Transverse colon (tissue), 4 donors: ENCODE measurements at regions not wholly inside any gene's neighbourhood (a gene's known extent, or its start where the extent isn't known, plus 50 kb on each side); places are given as distances from the start of the nearest gene placed in this dataset.

Experiments used
- DNase-seq: peaks from one replicate; pipeline ENCODE4 v3.0.0-alpha.2; 2019
- H3K27ac ChIP-seq, 4 donors: fragments of 200-600 bp; sonication (generic); 2 replicates each; pipeline ENCODE4 v1.5.1; 2016 to 2018; ENCODE audit warnings: inconsistent platforms in 4 of 4
- H3K27me3 ChIP-seq: fragments of 200-600 bp; sonication (generic); 2 replicates; pipeline ENCODE4 v1.5.1; 2017; ENCODE audit warnings: inconsistent platforms
- H3K36me3 ChIP-seq, 4 donors: fragments of 200-600 bp; sonication (generic); 2 replicates each; pipeline ENCODE4 v1.5.1; 2017 to 2019; ENCODE audit warnings: inconsistent platforms in 4 of 4
- H3K4me1 ChIP-seq, 4 donors: fragments of 200-600 bp; sonication (generic); 2 replicates each; pipeline ENCODE4 v1.5.1; 2017 to 2020; ENCODE audit warnings: inconsistent platforms in 4 of 4
- H3K4me3 ChIP-seq, 4 donors: fragments of 200-600 bp; sonication (generic); 1 replicate in 1 of 4; 2 replicates in 3 of 4; pipeline versions ENCODE4 v1.5.1 to v1.6.1; 2017 to 2019; ENCODE audit warnings: inconsistent platforms in 4 of 4
- H3K9me3 ChIP-seq, 2 donors: fragments of 200-600 bp; sonication (generic); 2 replicates each; pipeline ENCODE4 v1.5.1; 2017 to 2019; ENCODE audit warnings: inconsistent platforms in 2 of 2
- EP300 ChIP-seq: sonication (generic); formaldehyde crosslinking; IDR thresholded peaks from one replicate; pipeline ENCODE4 v1.6.1; 2017; ENCODE audit warnings: antibody characterized with exemption, low read depth
- POLR2A ChIP-seq: fragments of 450-650 bp; IDR thresholded peaks from one replicate; pipeline ENCODE4 v1.6.1; 2016; ENCODE audit warnings: antibody characterized with exemption, mild to moderate bottlenecking, moderate library complexity
- POLR2AphosphoS5 ChIP-seq, 3 donors: sonication (generic); formaldehyde crosslinking; IDR thresholded peaks; one replicate each; pipeline ENCODE4 v1.6.1; 2016; ENCODE audit warnings: antibody characterized with exemption in 3 of 3
- WGBS, 2 donors: methylation state at CpG; one replicate each; pipeline ENCODE4 v1.1.5; 2018; ENCODE audit warnings: low coverage in 1 of 2; 5-methylcytosine and 5-hydroxymethylcytosine counted together
- in situ Hi-C, 4 donors: fragments of 200-750 bp; cut with MboI; loops; one replicate each; pipeline versions ENCODE4 v1.15.0 to v1.15.1; 2017; ENCODE audit warnings: low sequenced_read_pairs in 3 of 4, low pct_ligation_motif_present in 1 of 4, low pct_unique_long_range_greater_than_20kb in 1 of 4
- intact Hi-C: fragments of 100-400 bp; cut with DNase I; formaldehyde crosslinking; loops from one replicate; pipeline ENCODE4 v1.15.1; 2023; ENCODE audit warnings: low total_unique reads
- TF ChIP-seq, protein P1 (sequence below), 5 experiments: fragments of 200-600 bp in 3 of 5; fragments of 450-650 bp in 2 of 5; sonication (generic) in 3 of 5; IDR thresholded peaks; 1 replicate in 2 of 5; 2 replicates in 3 of 5; pipeline ENCODE4 v1.5.1; 2016 to 2017; ENCODE audit warnings: antibody characterized with exemption in 5 of 5, inconsistent platforms in 3 of 5, mild to moderate bottlenecking in 2 of 5, moderate library complexity in 1 of 5

GRCh38 chr5:57676222-57677098 lies 193.8 kb upstream of the ACTBL2 start:
- 56% methylated on average over 3 of the region's 3 CpGs for whole genome bisulfite sequencing, 2 donors
- DNase-seq: no peak
- no peak overlapping the region for H3K27ac ChIP-seq

DNA sequence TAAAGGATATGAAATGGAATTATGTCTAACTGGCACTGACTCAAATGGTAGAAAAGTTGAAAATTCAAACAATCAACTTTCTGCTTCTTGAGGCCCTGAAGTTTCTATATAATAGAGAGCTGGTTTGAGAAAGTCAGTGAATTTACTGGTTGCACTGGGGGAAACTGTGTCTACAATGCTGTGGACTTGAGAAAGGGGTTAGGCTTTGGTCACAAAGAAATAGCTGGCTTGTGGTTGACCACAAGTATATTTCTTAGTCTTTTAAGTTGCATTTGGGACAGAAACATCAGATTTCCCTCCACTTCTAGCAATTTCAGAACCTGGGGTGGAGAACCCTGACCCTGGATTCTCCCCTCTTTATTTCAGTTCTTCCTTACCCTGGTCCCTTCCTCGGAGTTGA lies 192.6 kb upstream of the ACTBL2 start:
- Histone ChIP-seq H3K27ac (no peak overlapping the region), H3K36me3 (no peaks in the 10 kb centered on the region), H3K4me3 (no peak overlapping the region), H3K9me3 (no peaks in the 10 kb centered on the region), H3K4me1 (no peaks in the 10 kb centered on the region), H3K27me3 (no peaks in the 10 kb centered on the region)
- 68 to 78% methylated on average over 1 of the region's 1 CpG for WGBS, 2 donors
- intact Hi-C loops: no loop called here
- in situ Hi-C loops: no loop called here
- TF ChIP-seq, protein P1, sequence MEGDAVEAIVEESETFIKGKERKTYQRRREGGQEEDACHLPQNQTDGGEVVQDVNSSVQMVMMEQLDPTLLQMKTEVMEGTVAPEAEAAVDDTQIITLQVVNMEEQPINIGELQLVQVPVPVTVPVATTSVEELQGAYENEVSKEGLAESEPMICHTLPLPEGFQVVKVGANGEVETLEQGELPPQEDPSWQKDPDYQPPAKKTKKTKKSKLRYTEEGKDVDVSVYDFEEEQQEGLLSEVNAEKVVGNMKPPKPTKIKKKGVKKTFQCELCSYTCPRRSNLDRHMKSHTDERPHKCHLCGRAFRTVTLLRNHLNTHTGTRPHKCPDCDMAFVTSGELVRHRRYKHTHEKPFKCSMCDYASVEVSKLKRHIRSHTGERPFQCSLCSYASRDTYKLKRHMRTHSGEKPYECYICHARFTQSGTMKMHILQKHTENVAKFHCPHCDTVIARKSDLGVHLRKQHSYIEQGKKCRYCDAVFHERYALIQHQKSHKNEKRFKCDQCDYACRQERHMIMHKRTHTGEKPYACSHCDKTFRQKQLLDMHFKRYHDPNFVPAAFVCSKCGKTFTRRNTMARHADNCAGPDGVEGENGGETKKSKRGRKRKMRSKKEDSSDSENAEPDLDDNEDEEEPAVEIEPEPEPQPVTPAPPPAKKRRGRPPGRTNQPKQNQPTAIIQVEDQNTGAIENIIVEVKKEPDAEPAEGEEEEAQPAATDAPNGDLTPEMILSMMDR (IDR thresholded peaks at IDR 0.05): no peak
- TF ChIP-seq EP300: no peak
- no peak for TF ChIP-seq POLR2AphosphoS5 (IDR thresholded peaks at IDR 0.05)
- DNase-seq: no peak

More at GRCh38 chr5:57676222-57677098, 193.8 kb upstream of the ACTBL2 start:
- Histone ChIP-seq H3K4me3 (no peak overlapping the region), H3K4me1 (no peaks in the 10 kb centered on the region), H3K36me3 (no peaks in the 10 kb centered on the region), H3K9me3 (no peaks in the 10 kb centered on the region), H3K27me3 (no peaks in the 10 kb centered on the region)
- TF ChIP-seq, protein P1 (IDR thresholded peaks at IDR 0.05): no peak
- intact Hi-C loops (no loop called here), in situ Hi-C loops (no loop called here)

GRCh38 chr5:57671371-57671770 lies 188.8 kb upstream of the ACTBL2 start:
- H3K9me3 ChIP-seq: no peaks in the 10 kb centered on the region
- no peak overlapping the region for H3K4me3 ChIP-seq
- in situ Hi-C loops (loop anchor here in 1 of 4 donors (25.0 kb wide), 1 partner anchor 791 kb away; the partner anchor contains the start of gene PLK2), intact Hi-C loops (no loop called here)
- H3K4me1 ChIP-seq: no peaks in the 10 kb centered on the region
- TF ChIP-seq EP300: no peak
- TF ChIP-seq POLR2A: no peak
- TF ChIP-seq POLR2AphosphoS5 (IDR thresholded peaks at IDR 0.05): no peak
- TF ChIP-seq, protein P1 (IDR thresholded peaks at IDR 0.05): no peak
- H3K27ac ChIP-seq: no peak overlapping the region
- H3K36me3 ChIP-seq: no peaks in the 10 kb centered on the region
- no peaks in the 10 kb centered on the region for H3K27me3 ChIP-seq
- no peak for DNase-seq

- intact Hi-C loops (no loop called here), in situ Hi-C loops (loop anchor here in 1 of 4 donors (25.0 kb wide), 1 partner anchor 796 kb away; the partner anchor contains the start of gene PLK2)
- Histone ChIP-seq H3K4me3 (no peak overlapping the region), H3K27me3 (no peaks in the 10 kb centered on the region), H3K9me3 (no peaks in the 10 kb centered on the region), H3K36me3 (no peaks in the 10 kb centered on the region), H3K27ac (no peak overlapping the region), H3K4me1 (no peaks in the 10 kb centered on the region)
- TF ChIP-seq, protein P1 (IDR thresholded peaks at IDR 0.05): no peak
- no peak for DNase-seq
Measured at GRCh38 chr5:57666582-57666981, 184.0 kb upstream of the ACTBL2 start.
